Ectodermal cell (in vitro differentiated cells): ENCODE measurements at regions not wholly inside any gene's neighbourhood (a gene's known extent, or its start where the extent isn't known, plus 50 kb on each side); places are given as distances from the start of the nearest gene placed in this dataset.

Experiments used
- H3K27ac ChIP-seq: 2 replicates; pipeline ENCODE4 v1.7.0; 2013; ENCODE audit warnings: mild to moderate bottlenecking, low read depth, low read length; ENCODE audit not compliant: insufficient read depth, poor library complexity, severe bottlenecking
- H3K27me3 ChIP-seq: 2 replicates; pipeline ENCODE4 v1.7.0; 2013; ENCODE audit warnings: mild to moderate bottlenecking, low read length; ENCODE audit not compliant: insufficient read depth, control insufficient read depth, poor library complexity, severe bottlenecking
- H3K36me3 ChIP-seq: one replicate; pipeline ENCODE4 v1.7.0; 2013; ENCODE audit warnings: low read length; ENCODE audit not compliant: control insufficient read depth, insufficient read depth
- H3K4me1 ChIP-seq: one replicate; pipeline ENCODE4 v1.7.0; 2013; ENCODE audit warnings: low read length; ENCODE audit not compliant: control insufficient read depth, insufficient read depth
- H3K4me3 ChIP-seq: 2 replicates; pipeline ENCODE4 v1.7.0; 2013; ENCODE audit warnings: low read depth, low read length, control low read depth; ENCODE audit not compliant: insufficient read depth
- H3K9me3 ChIP-seq: 2 replicates; pipeline ENCODE4 v1.7.0; 2013; ENCODE audit warnings: mild to moderate bottlenecking, low read length, moderate library complexity; ENCODE audit not compliant: control insufficient read depth
- WGBS, 2 experiments: methylation state at CpG; one replicate each; pipeline ENCODE4 v1.1.7; 2013; ENCODE audit warnings: missing lambda C conversion rate in 2 of 2; 5-methylcytosine and 5-hydroxymethylcytosine counted together

DNA sequence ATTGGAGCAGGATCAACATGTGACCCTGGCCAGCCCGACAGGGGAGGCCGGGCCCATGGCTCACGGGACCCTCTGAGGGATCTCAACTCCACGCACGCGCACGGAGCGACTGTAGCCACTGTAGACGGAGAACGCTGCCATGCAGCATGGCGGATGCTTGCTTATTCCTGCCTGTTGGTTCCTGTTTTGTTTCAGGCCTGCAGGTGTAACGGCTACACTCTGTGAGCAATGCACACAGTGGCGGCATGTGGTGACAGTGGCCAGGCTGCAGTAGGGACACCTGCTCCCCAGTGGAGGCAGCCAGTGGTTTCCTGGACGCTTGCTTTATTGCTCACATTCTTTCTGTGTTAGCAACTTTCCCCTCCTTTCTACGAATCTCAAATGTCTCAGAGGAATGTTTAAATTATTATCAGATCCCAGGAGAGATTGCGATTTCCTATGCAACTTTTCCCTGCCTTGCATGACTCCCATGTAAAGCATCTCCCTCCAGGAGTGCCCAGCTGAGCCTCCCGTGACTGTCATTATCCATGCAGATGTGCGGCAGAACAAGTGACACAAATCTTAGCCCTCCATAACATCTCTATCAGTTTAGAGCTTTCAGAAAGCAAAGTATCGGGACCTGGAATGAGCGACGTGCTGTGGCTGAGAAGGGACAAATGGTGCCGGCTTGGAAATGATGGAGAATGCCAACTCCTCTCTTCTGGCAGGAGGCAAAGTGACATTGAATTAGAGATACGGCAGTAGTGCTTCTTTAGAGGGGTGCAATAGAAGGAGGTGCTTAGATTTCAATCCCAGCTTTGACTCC lies 209.7 kb downstream of the ASB1 start:
- WGBS, 2 experiments: 95% methylated on average over 23 of the region's 23 CpGs
- H3K4me1 ChIP-seq: no peaks in the 10 kb centered on the region
- H3K27me3 ChIP-seq: no peaks in the 10 kb centered on the region
- H3K27ac ChIP-seq: no peak overlapping the region
- H3K4me3 ChIP-seq: no peak overlapping the region
- no peaks in the 10 kb centered on the region for H3K9me3 ChIP-seq
- H3K36me3 ChIP-seq: no peaks in the 10 kb centered on the region

- 90 to 91% methylated on average over 20 of the region's 20 CpGs for WGBS, 2 experiments
- Histone ChIP-seq H3K4me1 (no peaks in the 10 kb centered on the region), H3K9me3 (no peaks in the 10 kb centered on the region), H3K27ac (no peak overlapping the region), H3K27me3 (no peaks in the 10 kb centered on the region), H3K36me3 (no peaks in the 10 kb centered on the region), H3K4me3 (no peak overlapping the region)
Measured at GRCh38 chr2:238638100-238638981, 209.5 kb upstream of the TWIST2 start.

- Histone ChIP-seq H3K36me3 (no peaks in the 10 kb centered on the region), H3K4me3 (no peak overlapping the region), H3K4me1 (no peaks in the 10 kb centered on the region), H3K27me3 (no peaks in the 10 kb centered on the region), H3K9me3 (no peaks in the 10 kb centered on the region), H3K27ac (no peak overlapping the region)
- 93% methylated on average over 17 of the region's 17 CpGs for WGBS, 2 experiments
Measured at GRCh38 chr2:238638982-238639628, 208.8 kb upstream of the TWIST2 start.

DNA sequence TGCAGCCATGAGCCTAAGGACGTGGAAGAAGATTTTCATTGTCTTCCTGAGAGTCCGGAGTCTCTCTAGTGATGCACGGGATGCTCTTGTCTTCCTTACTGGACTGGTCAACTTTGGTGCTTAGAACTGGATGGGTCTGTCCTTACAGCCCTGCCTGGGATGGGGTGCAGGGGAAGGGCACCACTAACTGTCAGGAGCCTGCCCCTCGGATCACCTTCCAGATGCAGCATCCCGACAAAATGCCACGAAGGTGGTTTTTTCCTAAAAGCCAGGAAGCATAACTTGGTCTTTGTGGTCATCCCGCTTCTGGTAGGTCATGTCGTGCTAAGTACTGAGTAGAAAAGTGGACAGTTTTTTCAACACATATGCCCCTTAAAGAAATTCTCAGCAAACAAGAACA lies 207.4 kb upstream of the TWIST2 start:
- Histone ChIP-seq H3K27me3 (no peaks in the 10 kb centered on the region), H3K4me3 (no peak overlapping the region), H3K9me3 (no peaks in the 10 kb centered on the region), H3K36me3 (no peaks in the 10 kb centered on the region), H3K4me1 (no peaks in the 10 kb centered on the region), H3K27ac (no peak overlapping the region)
- WGBS, 2 experiments: 95 to 96% methylated on average over 8 of the region's 8 CpGs

DNA sequence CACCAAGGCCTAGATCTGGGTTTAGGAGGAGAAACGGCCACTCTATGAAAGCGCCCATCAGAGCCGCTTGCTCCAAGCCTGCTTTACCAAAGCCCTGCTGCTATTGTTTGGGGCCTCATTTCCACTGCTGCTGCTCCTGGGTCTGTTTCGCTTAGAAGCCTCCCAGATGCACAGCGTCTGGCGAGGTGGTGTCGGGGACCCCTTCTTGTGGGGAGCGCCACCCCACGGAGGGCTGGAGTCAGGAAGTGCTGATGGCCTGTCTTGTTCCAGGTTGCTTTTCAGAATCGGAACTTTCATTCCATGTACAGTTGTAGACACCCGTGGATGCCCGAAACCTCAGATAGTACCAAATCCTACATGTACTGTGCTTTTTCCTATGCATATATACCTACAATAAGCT lies 204.9 kb upstream of the TWIST2 start:
- H3K4me3 ChIP-seq: no peak overlapping the region
- no peaks in the 10 kb centered on the region for H3K36me3 ChIP-seq
- H3K4me1 ChIP-seq: no peaks in the 10 kb centered on the region
- no peak overlapping the region for H3K27ac ChIP-seq
- 96 to 98% methylated on average over 12 of the region's 12 CpGs for WGBS, 2 experiments
- no peaks in the 10 kb centered on the region for H3K27me3 ChIP-seq
- no peaks in the 10 kb centered on the region for H3K9me3 ChIP-seq

- H3K36me3 ChIP-seq: no peaks in the 10 kb centered on the region
- no peaks in the 10 kb centered on the region for H3K4me1 ChIP-seq
- 94 to 99% methylated on average over 5 of the region's 5 CpGs for WGBS, 2 experiments
- H3K9me3 ChIP-seq: no peaks in the 10 kb centered on the region
- no peak overlapping the region for H3K27ac ChIP-seq
- H3K27me3 ChIP-seq: no peaks in the 10 kb centered on the region
- H3K4me3 ChIP-seq: no peak overlapping the region
Measured at GRCh38 chr2:238643400-238643907, 204.4 kb upstream of the TWIST2 start.

GRCh38 chr2:238644095-238645081 lies 203.5 kb upstream of the TWIST2 start:
- Histone ChIP-seq H3K4me3 (no peak overlapping the region), H3K36me3 (no peaks in the 10 kb centered on the region), H3K4me1 (no peaks in the 10 kb centered on the region), H3K9me3 (no peaks in the 10 kb centered on the region), H3K27ac (no peak overlapping the region), H3K27me3 (no peaks in the 10 kb centered on the region)
- 87 to 97% methylated on average over 9 to 11 of the region's 11 CpGs for WGBS, 2 experiments

GRCh38 chr2:238645095-238645494 lies 202.8 kb upstream of the TWIST2 start:
- WGBS, 2 experiments: 93 to 97% methylated on average over 6 of the region's 6 CpGs
- Histone ChIP-seq H3K27me3 (no peaks in the 10 kb centered on the region), H3K9me3 (no peaks in the 10 kb centered on the region), H3K4me3 (no peak overlapping the region), H3K36me3 (no peaks in the 10 kb centered on the region), H3K27ac (no peak overlapping the region), H3K4me1 (no peaks in the 10 kb centered on the region)

GRCh38 chr2:238645716-238646115 lies 202.2 kb upstream of the TWIST2 start:
- Histone ChIP-seq H3K36me3 (no peaks in the 10 kb centered on the region), H3K4me3 (no peak overlapping the region), H3K27ac (no peak overlapping the region), H3K4me1 (no peaks in the 10 kb centered on the region), H3K9me3 (no peaks in the 10 kb centered on the region), H3K27me3 (no peaks in the 10 kb centered on the region)
- WGBS, 2 experiments: 83% methylated on average over 1 of the region's 1 CpG; no CpG with 5 or more reads in 1 of the 2 experiments
